ENCODE measurements at regions not wholly inside any gene's neighbourhood (a gene's known extent, or its start where the extent isn't known, plus 50 kb on each side); places are given as distances from the start of the nearest gene placed in this dataset.

GRCh38 chr4:141570290-141570689, 66.1 kb upstream of the IL15 start (continued):
- TF ChIP-seq USF2 (CRISPR knock-in tag; IDR thresholded peaks at IDR 0.05): no peak

- WGBS (ENCODE audit: insufficient coverage, low coverage, missing lambda C conversion rate): 0% methylated on average over 2 of the region's 2 CpGs
- ChIA-PET CTCF (ENCODE audit: low intra/inter-chr PET ratio) (no interaction called here), POLR2A (no interaction called here)
- no peak for ATAC-seq
- intact Hi-C loops (cut with micrococcal nuclease) (no loop called here), in situ Hi-C loops (cut with MboI) (no loop called here)
- Histone ChIP-seq H3K79me2 (ENCODE audit: control insufficient read depth, insufficient read depth, low read length) (no peaks in the 10 kb centered on the region), H3K36me3 (ENCODE audit: control insufficient read depth, insufficient read depth, low read length) (no peaks in the 10 kb centered on the region), H3K27ac (ENCODE audit: extremely low read depth, low read depth, low read length) (no peak overlapping the region), H3K27me3 (ENCODE audit: control insufficient read depth in 2 of 2, insufficient read depth in 2 of 2, low read length in 2 of 2) (no peaks in the 10 kb centered on the region), H3K9me3 (replicated peaks; ENCODE audit: control insufficient read depth, insufficient read depth, low read depth, low read length) (no peaks in the 10 kb centered on the region; the same call in 1 of the 2 replicates), H3K9ac (ENCODE audit: insufficient read depth in 1 of 2, low read depth in 2 of 2, low read length in 2 of 2) (no peak overlapping the region), H3K4me3 (no peak overlapping the region), H3K4me1 (replicated peaks in 1 of 2; ENCODE audit: control insufficient read depth in 2 of 2, insufficient read depth in 2 of 2, low read length in 2 of 2) (no peaks in the 10 kb centered on the region), H2AFZ (ENCODE audit: low read depth, low read length) (no peak overlapping the region), H3K9me1 (ENCODE audit: control insufficient read depth, insufficient read depth, low read length) (no peaks in the 10 kb centered on the region), H3K4me2 (ENCODE audit: insufficient read depth, low read length) (no peak overlapping the region), H4K20me1 (replicated peaks; ENCODE audit: control insufficient read depth, insufficient read depth, low read length) (no peaks in the 10 kb centered on the region)
- FAIRE-seq: no peak
- BruUV-seq (replicated peaks): no TSS peak
- DNase-seq (ENCODE audit: extremely low read depth in 1 of 4, low spot score in 3 of 4): no peak
- TF ChIP-seq MLX (CRISPR knock-in tag; conservative IDR thresholded peaks at IDR 0.05): no peak
- no peak for TF ChIP-seq CREB5 (CRISPR knock-in tag; IDR thresholded peaks at IDR 0.05)
- TF ChIP-seq HNRNPH1 (optimal IDR thresholded peaks at IDR 0.05; ENCODE audit: low read depth, low read length): no peak
- TF ChIP-seq NFIX (CRISPR knock-in tag; IDR thresholded peaks at IDR 0.05; ENCODE audit: low read depth): peak; percentile 77
- TF ChIP-seq ATF1 (CRISPR knock-in tag; IDR thresholded peaks at IDR 0.05): no peak
- TF ChIP-seq ATF1 (tag; IDR thresholded peaks at IDR 0.05): no peak
- no peak for TF ChIP-seq FOXA3 (CRISPR knock-in tag; conservative IDR thresholded peaks at IDR 0.05 in 1 of 2, IDR thresholded peaks at IDR 0.05 in 1 of 2)
- no peak for TF ChIP-seq ATF4 (CRISPR knock-in tag; IDR thresholded peaks at IDR 0.05)
- no peak for TF ChIP-seq ZNF41 (CRISPR knock-in tag; conservative IDR thresholded peaks at IDR 0.05)
- no peak for TF ChIP-seq PTRF (tag; IDR thresholded peaks at IDR 0.05)
- TF ChIP-seq NFIC (IDR thresholded peaks at IDR 0.05): peak; percentile 93
- TF ChIP-seq ESRRB (CRISPR knock-in tag; IDR thresholded peaks at IDR 0.05; ENCODE audit: borderline replicate concordance): no peak
- no peak for TF ChIP-seq TRIM24 (IDR thresholded peaks at IDR 0.05)
- no peak for TF ChIP-seq ZNF3 (CRISPR knock-in tag; IDR thresholded peaks at IDR 0.05)
- TF ChIP-seq TAF1 (IDR thresholded peaks at IDR 0.05; ENCODE audit: control insufficient read depth, extremely low read depth, insufficient read depth, low read length, severe bottlenecking): no peak
These were observed 65.0 kb upstream of the IL15 start for GRCh38 chr4:141571362-141571761.
